Tibial nerve (tissue), 4 donors: ENCODE measurements at regions not wholly inside any gene's neighbourhood (a gene's known extent, or its start where the extent isn't known, plus 50 kb on each side); places are given as distances from the start of the nearest gene placed in this dataset.

Experiments
- CTCF ChIP-seq, 5 experiments: fragments of 200-600 bp in 3 of 5; fragments of 450-650 bp in 2 of 5; sonication (generic) in 3 of 5; IDR thresholded peaks; one replicate each; pipeline ENCODE4 v1.5.1; 2016 to 2019; ENCODE audit warnings: antibody characterized with exemption in 5 of 5, mild to moderate bottlenecking in 3 of 5, moderate library complexity in 2 of 5
- EP300 ChIP-seq, 2 donors: sonication (generic); formaldehyde crosslinking; IDR thresholded peaks; one replicate each; pipeline ENCODE4 v1.6.1; 2017; ENCODE audit warnings: antibody characterized with exemption in 2 of 2, mild to moderate bottlenecking in 1 of 2

- TF ChIP-seq CTCF (IDR thresholded peaks at IDR 0.05) (no peak), EP300 (IDR thresholded peaks at IDR 0.05) (no peak)
Observed at GRCh38 chr2:23015651-23016200, 369.3 kb upstream of the KLHL29 start.
